HG03439 (cell line): ENCODE measurements at regions not wholly inside any gene's neighbourhood (a gene's known extent, or its start where the extent isn't known, plus 50 kb on each side); places are given as distances from the start of the nearest gene placed in this dataset.
A peak's percentile ranks its signal among the peaks of the same experiment; 100 is the strongest.

Source experiments
- ATAC-seq: cut with Tn5 transposase; IDR thresholded peaks from one replicate; pipeline ENCODE4 v1.9.1; 2021; ENCODE audit warnings: mild to moderate bottlenecking, moderate library complexity; ENCODE audit not compliant: unreplicated experiment

GRCh38 chr2:111701798-111702118 lies 182.2 kb downstream of the ANAPC1 start:
- no peak for ATAC-seq

- no peak for ATAC-seq
Observed at GRCh38 chr2:111702119-111702803, 181.7 kb downstream of the ANAPC1 start.

- ATAC-seq: no peak
Observed at GRCh38 chr2:111702804-111703196, 181.2 kb downstream of the ANAPC1 start.

- no peak for ATAC-seq
Observed at GRCh38 chr2:111703759-111704158, 180.2 kb downstream of the ANAPC1 start.

- no peak for ATAC-seq
Observed at GRCh38 chr2:111704246-111704645, 179.7 kb downstream of the ANAPC1 start.

GRCh38 chr2:111705239-111705638 lies 178.8 kb downstream of the ANAPC1 start:
- peak; percentile 23 for ATAC-seq

- ATAC-seq: peak; percentile 88
Observed at GRCh38 chr2:111705711-111706336, 178.2 kb downstream of the ANAPC1 start.

GRCh38 chr2:111706481-111707001 lies 177.5 kb downstream of the ANAPC1 start:
- no peak for ATAC-seq

- no peak for ATAC-seq
Observed at GRCh38 chr2:111707700-111708099, 176.3 kb downstream of the ANAPC1 start.

- ATAC-seq: no peak
Observed at GRCh38 chr2:111708476-111709180, 175.4 kb downstream of the ANAPC1 start.

GRCh38 chr2:111709321-111709720 lies 174.7 kb downstream of the ANAPC1 start:
- no peak for ATAC-seq

GRCh38 chr2:111710085-111710484 lies 173.9 kb downstream of the ANAPC1 start:
- ATAC-seq: no peak

GRCh38 chr2:111710613-111711012 lies 173.4 kb downstream of the ANAPC1 start:
- ATAC-seq: no peak

GRCh38 chr2:111711270-111711669 lies 172.7 kb downstream of the ANAPC1 start:
- ATAC-seq: no peak

GRCh38 chr2:111712361-111712760 lies 171.6 kb downstream of the ANAPC1 start:
- ATAC-seq: no peak

- no peak for ATAC-seq
Observed at GRCh38 chr2:111712940-111713515, 171.0 kb downstream of the ANAPC1 start.

GRCh38 chr2:111715987-111716904 lies 167.7 kb downstream of the ANAPC1 start:
- ATAC-seq: no peak

GRCh38 chr2:111716905-111717775 lies 166.9 kb downstream of the ANAPC1 start:
- ATAC-seq: no peak
